ENCODE measurements at regions not wholly inside any gene's neighbourhood (a gene's known extent, or its start where the extent isn't known, plus 50 kb on each side); places are given as distances from the start of the nearest gene placed in this dataset.

DNA sequence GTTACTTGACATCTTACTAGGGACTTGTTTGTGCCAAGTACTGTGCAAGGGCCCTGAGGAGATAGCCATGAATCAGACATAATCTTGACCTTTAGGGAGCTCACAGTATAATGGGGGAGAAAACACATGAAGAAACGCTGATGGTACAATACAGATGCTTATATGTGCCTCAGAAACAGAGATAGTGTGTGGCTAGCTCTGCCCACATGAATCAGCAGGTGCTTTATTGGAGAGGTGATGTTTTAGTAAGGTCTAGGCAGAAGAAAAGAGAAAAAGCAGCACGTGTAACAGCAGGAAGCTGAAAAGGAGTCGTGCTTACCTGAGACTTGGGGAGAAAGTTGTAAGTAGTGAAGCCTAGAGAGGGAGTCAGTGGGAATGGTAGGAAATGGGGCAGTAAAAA is 60.6 kb upstream of the LMO4 start:
- no peaks in the 10 kb centered on the region for H3K4me1 Mint-ChIP-seq
- H3K9me3 Mint-ChIP-seq: no peaks in the 10 kb centered on the region
- H3K27ac Mint-ChIP-seq: no peak overlapping the region
- H3K4me3 Mint-ChIP-seq: no peak overlapping the region
- no peaks in the 10 kb centered on the region for H3K36me3 Mint-ChIP-seq
- TF ChIP-seq, protein P1, sequence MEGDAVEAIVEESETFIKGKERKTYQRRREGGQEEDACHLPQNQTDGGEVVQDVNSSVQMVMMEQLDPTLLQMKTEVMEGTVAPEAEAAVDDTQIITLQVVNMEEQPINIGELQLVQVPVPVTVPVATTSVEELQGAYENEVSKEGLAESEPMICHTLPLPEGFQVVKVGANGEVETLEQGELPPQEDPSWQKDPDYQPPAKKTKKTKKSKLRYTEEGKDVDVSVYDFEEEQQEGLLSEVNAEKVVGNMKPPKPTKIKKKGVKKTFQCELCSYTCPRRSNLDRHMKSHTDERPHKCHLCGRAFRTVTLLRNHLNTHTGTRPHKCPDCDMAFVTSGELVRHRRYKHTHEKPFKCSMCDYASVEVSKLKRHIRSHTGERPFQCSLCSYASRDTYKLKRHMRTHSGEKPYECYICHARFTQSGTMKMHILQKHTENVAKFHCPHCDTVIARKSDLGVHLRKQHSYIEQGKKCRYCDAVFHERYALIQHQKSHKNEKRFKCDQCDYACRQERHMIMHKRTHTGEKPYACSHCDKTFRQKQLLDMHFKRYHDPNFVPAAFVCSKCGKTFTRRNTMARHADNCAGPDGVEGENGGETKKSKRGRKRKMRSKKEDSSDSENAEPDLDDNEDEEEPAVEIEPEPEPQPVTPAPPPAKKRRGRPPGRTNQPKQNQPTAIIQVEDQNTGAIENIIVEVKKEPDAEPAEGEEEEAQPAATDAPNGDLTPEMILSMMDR (IDR thresholded peaks at IDR 0.05; ENCODE audit: unreplicated experiment): no peak
- peaks cover 7% of the 10 kb centered on the region for H3K27me3 Mint-ChIP-seq (ENCODE audit: low read depth)
- DNase-seq (ENCODE audit: low spot score in 2 of 2, unreplicated experiment in 2 of 2): no peak

DNA sequence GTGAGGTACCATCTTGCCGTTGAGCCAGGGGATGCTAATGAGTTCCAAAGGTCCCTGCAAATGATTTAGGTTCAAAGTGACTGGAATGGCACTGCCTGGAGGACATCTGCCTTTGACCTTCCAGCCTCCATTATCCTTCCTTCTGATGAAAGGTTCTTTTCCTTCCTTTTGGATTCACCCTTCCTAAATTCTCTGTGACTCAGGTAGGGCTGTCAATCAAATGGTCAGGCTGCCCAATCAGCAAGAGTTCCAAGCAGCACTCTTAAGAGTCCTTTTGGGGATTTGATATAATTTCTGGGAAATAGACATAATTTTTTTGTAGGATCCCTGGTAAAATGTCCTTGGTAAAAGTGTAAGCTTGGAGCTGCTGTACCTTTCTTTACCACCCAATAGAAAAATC is 58.8 kb upstream of the LMO4 start:
- DNase-seq (ENCODE audit: low spot score in 2 of 2, unreplicated experiment in 2 of 2): no peak
- Mint-ChIP-seq H3K4me3 (no peak overlapping the region), H3K27ac (no peak overlapping the region), H3K9me3 (no peaks in the 10 kb centered on the region), H3K36me3 (no peaks in the 10 kb centered on the region), H3K27me3 (ENCODE audit: low read depth) (no peaks in the 10 kb centered on the region), H3K4me1 (no peaks in the 10 kb centered on the region)
- TF ChIP-seq, protein P1 (IDR thresholded peaks at IDR 0.05; ENCODE audit: unreplicated experiment): no peak

DNA sequence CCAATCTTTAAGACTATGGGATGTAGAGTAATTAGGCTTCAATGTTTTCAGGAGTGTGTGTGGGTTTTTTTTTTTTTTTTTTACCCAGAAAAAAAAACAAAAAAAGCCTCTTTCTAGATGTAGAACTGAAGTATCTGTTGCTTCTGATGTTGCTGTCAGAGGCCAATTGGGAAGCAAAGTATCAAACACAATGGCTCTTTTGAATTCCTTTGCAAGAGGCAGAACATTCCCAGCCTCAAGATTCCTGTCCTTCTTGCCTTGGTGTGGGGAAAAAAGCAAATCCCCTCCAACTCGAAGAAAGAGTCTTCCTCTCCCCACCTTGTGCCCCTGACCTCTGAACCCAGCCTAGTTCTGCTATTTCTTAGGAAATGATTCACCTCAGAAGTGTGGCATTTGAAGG is 55.4 kb upstream of the LMO4 start:
- Mint-ChIP-seq H3K27ac (no peak overlapping the region), H3K4me1 (peaks cover 12% of the 10 kb centered on the region), H3K36me3 (no peaks in the 10 kb centered on the region), H3K9me3 (no peaks in the 10 kb centered on the region), H3K27me3 (ENCODE audit: low read depth) (no peaks in the 10 kb centered on the region), H3K4me3 (no peak overlapping the region)
- no peak for DNase-seq (ENCODE audit: low spot score in 2 of 2, unreplicated experiment in 2 of 2)
- TF ChIP-seq, protein P1 (IDR thresholded peaks at IDR 0.05; ENCODE audit: unreplicated experiment): no peak

DNA sequence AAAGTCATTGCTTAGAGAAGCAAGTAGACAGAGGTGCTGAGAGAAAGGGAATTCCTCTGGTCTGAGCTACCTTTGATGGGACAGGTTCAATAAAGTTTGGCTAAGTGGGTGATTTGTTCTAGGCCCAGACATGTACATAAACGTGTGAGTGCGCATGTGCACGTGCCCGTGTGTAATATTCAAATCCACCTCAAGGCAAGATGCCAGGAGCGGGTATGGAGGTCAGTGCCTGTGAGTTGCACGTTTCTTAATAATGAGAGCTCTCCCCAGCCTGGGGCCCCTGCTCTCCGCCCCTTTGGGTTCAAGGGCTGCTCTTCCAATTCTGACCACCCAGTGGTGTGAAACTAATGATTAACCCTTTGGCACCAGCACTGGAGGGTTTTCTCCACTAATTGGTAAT is 53.8 kb upstream of the LMO4 start:
- no peaks in the 10 kb centered on the region for H3K27me3 Mint-ChIP-seq (ENCODE audit: low read depth)
- DNase-seq (ENCODE audit: low spot score in 2 of 2, unreplicated experiment in 2 of 2): no peak
- no peak overlapping the region for H3K27ac Mint-ChIP-seq
- no peak overlapping the region for H3K4me3 Mint-ChIP-seq
- peaks cover 14% of the 10 kb centered on the region for H3K4me1 Mint-ChIP-seq
- TF ChIP-seq, protein P1 (IDR thresholded peaks at IDR 0.05; ENCODE audit: unreplicated experiment): no peak
- no peaks in the 10 kb centered on the region for H3K9me3 Mint-ChIP-seq
- H3K36me3 Mint-ChIP-seq: no peaks in the 10 kb centered on the region

DNA sequence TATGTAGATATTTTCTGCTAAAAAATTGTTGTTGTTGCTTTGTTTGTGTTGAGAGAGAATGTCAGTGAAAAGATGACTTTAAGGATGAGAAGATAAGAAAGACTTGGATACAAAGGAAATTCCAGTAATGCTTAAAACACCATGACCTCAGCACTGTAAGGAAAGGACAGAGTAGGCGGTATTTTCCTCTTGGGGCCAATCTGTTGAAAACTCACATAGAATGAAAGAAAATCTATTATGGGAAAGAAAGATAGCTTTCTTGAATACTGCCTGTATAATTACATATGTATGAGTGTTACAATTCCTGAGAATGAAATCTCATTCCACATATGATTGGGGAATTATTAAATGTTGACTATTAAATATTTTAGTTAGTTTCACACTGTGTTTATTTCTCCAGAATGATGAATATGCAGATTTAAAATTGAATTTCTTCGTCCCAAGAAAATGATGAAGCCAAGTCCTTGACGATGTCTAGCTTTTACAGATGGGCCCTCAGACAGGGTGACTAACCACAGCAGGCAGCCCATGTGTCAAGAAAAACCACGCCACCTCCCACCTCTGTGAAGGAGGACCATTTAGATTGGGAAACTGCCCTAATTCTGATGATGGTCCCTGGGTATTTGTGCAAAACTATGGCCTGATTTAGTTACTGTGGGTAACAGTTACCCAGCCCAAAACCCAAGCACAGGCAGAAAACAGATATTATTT is 49.7 kb upstream of the LMO4 start:
- Mint-ChIP-seq H3K27me3 (ENCODE audit: low read depth) (peaks cover under 1% of the 10 kb centered on the region), H3K9me3 (no peaks in the 10 kb centered on the region), H3K36me3 (no peaks in the 10 kb centered on the region), H3K4me1 (peaks cover 14% of the 10 kb centered on the region), H3K27ac (no peak overlapping the region), H3K4me3 (no peak overlapping the region)
- no peak for DNase-seq (ENCODE audit: low spot score in 2 of 2, unreplicated experiment in 2 of 2)
- TF ChIP-seq, protein P1 (IDR thresholded peaks at IDR 0.05; ENCODE audit: unreplicated experiment): no peak

All from mesothelial cell of epicardium (in vitro differentiated cells).